ENCODE measurements at regions not wholly inside any gene's neighbourhood (a gene's known extent, or its start where the extent isn't known, plus 50 kb on each side); places are given as distances from the start of the nearest gene placed in this dataset.

- no peak for TF ChIP-seq CREB1 (CRISPR knock-in tag; IDR thresholded peaks at IDR 0.05; ENCODE audit: low read depth)
- no peak for TF ChIP-seq STAT1 (IDR thresholded peaks at IDR 0.05; ENCODE audit: unreplicated experiment)
- TF ChIP-seq EZH2 (IDR thresholded peaks at IDR 0.05; ENCODE audit: low read depth, unreplicated experiment): no peak
- no peak for TF ChIP-seq REST (IDR thresholded peaks at IDR 0.05; ENCODE audit: unreplicated experiment)
Measured at GRCh38 chr2:182509216-182509615, 82.4 kb upstream of the PDE1A start (continued).

DNA sequence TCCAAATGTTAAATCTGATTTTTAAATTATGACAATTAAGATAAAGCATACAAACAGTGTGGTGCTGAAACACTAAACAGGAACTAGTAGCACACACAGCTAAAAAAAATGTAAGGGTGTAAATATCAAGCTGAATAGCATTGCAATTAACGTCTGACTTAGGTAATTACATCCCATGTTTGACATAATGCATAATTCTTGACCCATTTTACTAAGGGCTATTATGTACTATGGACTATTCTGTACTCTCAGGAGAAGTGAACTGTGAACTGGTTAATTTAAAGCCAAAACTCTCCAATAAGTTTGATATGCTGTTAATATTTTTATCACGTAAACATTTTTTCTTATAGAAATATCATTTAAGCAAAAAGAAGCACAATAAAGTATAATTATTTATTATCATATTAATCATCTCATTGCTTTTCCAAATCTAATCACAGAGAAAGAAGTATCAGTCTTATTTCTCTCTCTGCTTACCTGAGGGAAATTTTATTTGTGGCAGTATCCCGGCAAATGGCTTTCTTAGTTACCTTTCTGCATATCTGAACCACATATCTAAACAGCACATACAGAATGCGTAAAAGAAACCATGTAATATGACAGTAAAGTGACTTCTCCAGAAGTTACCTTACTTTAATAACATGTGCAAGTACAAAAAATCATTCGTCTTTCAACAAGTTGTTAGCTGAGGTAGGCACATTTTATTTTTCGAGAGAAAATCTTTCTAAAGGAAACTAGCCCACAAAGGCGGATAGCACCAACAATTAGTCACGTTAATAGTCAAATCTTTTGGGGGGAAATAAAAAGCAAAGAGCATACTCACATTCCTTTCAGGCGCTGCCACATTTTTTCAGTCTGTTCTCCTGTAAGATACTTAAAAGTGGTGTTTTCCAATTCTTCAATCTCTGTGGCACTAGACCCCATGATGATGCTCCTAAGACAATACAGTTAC, 94.9 kb upstream of the PDE1A start:
- Histone ChIP-seq H2AFZ (no peak overlapping the region), H3K79me2 (replicated peaks; ENCODE audit: insufficient read depth) (no peaks in the 10 kb centered on the region), H3K4me3 (no peak overlapping the region), H3K4me2 (no peak overlapping the region), H3K9me2 (ENCODE audit: insufficient read depth) (0 out of 2 replicates have a peak, but pooled peaks cover 3% of the 10 kb centered on the region), H3F3A (replicated peaks; ENCODE audit: low read depth) (no peaks in the 10 kb centered on the region), H3K4me1 (ENCODE audit: insufficient read depth) (no peaks in the 10 kb centered on the region), H3K36me3 (ENCODE audit: insufficient read depth) (no peaks in the 10 kb centered on the region), H3K27ac (ENCODE audit: low read depth) (no peak overlapping the region), H3K27me3 (ENCODE audit: insufficient read depth) (no peaks in the 10 kb centered on the region), H4K20me1 (replicated peaks; ENCODE audit: insufficient read depth) (no peaks in the 10 kb centered on the region)
- H3K9me3 Mint-ChIP-seq: no peaks in the 10 kb centered on the region
- DNase-seq (ENCODE audit: low spot score) (no peak), ATAC-seq (no peak)
- TF ChIP-seq ZNF462 (CRISPR knock-in tag; IDR thresholded peaks at IDR 0.05) (no peak), EZH2 (IDR thresholded peaks at IDR 0.05; ENCODE audit: low read depth, unreplicated experiment) (no peak), STAT1 (IDR thresholded peaks at IDR 0.05; ENCODE audit: unreplicated experiment) (no peak), CREB1 (CRISPR knock-in tag; IDR thresholded peaks at IDR 0.05; ENCODE audit: low read depth) (no peak), POLR2AphosphoS5 (IDR thresholded peaks at IDR 0.05; ENCODE audit: low read depth) (no peak), EZH2phosphoT487 (IDR thresholded peaks at IDR 0.05; ENCODE audit: unreplicated experiment) (no peak)
- TF ChIP-seq, protein P1, sequence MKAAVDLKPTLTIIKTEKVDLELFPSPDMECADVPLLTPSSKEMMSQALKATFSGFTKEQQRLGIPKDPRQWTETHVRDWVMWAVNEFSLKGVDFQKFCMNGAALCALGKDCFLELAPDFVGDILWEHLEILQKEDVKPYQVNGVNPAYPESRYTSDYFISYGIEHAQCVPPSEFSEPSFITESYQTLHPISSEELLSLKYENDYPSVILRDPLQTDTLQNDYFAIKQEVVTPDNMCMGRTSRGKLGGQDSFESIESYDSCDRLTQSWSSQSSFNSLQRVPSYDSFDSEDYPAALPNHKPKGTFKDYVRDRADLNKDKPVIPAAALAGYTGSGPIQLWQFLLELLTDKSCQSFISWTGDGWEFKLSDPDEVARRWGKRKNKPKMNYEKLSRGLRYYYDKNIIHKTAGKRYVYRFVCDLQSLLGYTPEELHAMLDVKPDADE (IDR thresholded peaks at IDR 0.05): no peak
- TF ChIP-seq, protein P2, sequence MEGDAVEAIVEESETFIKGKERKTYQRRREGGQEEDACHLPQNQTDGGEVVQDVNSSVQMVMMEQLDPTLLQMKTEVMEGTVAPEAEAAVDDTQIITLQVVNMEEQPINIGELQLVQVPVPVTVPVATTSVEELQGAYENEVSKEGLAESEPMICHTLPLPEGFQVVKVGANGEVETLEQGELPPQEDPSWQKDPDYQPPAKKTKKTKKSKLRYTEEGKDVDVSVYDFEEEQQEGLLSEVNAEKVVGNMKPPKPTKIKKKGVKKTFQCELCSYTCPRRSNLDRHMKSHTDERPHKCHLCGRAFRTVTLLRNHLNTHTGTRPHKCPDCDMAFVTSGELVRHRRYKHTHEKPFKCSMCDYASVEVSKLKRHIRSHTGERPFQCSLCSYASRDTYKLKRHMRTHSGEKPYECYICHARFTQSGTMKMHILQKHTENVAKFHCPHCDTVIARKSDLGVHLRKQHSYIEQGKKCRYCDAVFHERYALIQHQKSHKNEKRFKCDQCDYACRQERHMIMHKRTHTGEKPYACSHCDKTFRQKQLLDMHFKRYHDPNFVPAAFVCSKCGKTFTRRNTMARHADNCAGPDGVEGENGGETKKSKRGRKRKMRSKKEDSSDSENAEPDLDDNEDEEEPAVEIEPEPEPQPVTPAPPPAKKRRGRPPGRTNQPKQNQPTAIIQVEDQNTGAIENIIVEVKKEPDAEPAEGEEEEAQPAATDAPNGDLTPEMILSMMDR (conservative IDR thresholded peaks at IDR 0.05; ENCODE audit: low read depth in 2 of 2): no peak
- no peaks in the 10 kb centered on the region for H3K27me3 Mint-ChIP-seq (ENCODE audit: insufficient read depth, low read depth, poor library complexity)
- no peaks in the 10 kb centered on the region; the same call in 2 of the 3 replicates for H3K4me1 Mint-ChIP-seq
- no peaks in the 10 kb centered on the region for H3K36me3 Mint-ChIP-seq (ENCODE audit: low read depth)
- H3K27ac Mint-ChIP-seq: no peak overlapping the region
- H3K4me3 Mint-ChIP-seq: no peak overlapping the region
